ENCODE measurements at regions not wholly inside any gene's neighbourhood (a gene's known extent, or its start where the extent isn't known, plus 50 kb on each side); places are given as distances from the start of the nearest gene placed in this dataset.

- H4K20me1 ChIP-seq (ENCODE audit: low read depth, low read length): 0 out of 2 replicates have a peak, but pooled peaks cover 2% of the 10 kb centered on the region
- no peak overlapping the region for H3K27ac ChIP-seq (ENCODE audit: low read depth, low read length)
- no peak overlapping the region for H3K4me3 ChIP-seq (ENCODE audit: insufficient read depth, low read length, poor library complexity, severe bottlenecking)
- H3K4me2 ChIP-seq (ENCODE audit: low read depth, low read length, poor library complexity, severe bottlenecking): no peak overlapping the region
- no peak overlapping the region for H3K9ac ChIP-seq (ENCODE audit: low read length)
- no peaks in the 10 kb centered on the region for H3K9me2 ChIP-seq (replicated peaks; ENCODE audit: insufficient read depth, low read length)
- no peak for TF ChIP-seq EZH2phosphoT487 (conservative IDR thresholded peaks at IDR 0.05; ENCODE audit: low read length)
- H3K9me3 ChIP-seq (ENCODE audit: insufficient read depth, low read length): no peaks in the 10 kb centered on the region
- no peaks in the 10 kb centered on the region for H3K79me2 ChIP-seq (ENCODE audit: insufficient read depth, low read length)
- no peak overlapping the region for H2AFZ ChIP-seq (ENCODE audit: low read depth, low read length, severe bottlenecking)
- H3K27me3 ChIP-seq (ENCODE audit: low read length): no peaks in the 10 kb centered on the region
- H3K36me3 ChIP-seq (ENCODE audit: low read length): no peaks in the 10 kb centered on the region
- no peaks in the 10 kb centered on the region for H3F3A ChIP-seq (ENCODE audit: insufficient read depth)
These were observed 472.1 kb upstream of the TNC start for GRCh38 chr9:115590011-115590410.

- no peaks in the 10 kb centered on the region for H3K9me3 ChIP-seq (ENCODE audit: insufficient read depth, low read length)
- no peaks in the 10 kb centered on the region for H3K9me2 ChIP-seq (replicated peaks; ENCODE audit: insufficient read depth, low read length)
- 0 out of 2 replicates have a peak, but pooled peaks cover 2% of the 10 kb centered on the region for H4K20me1 ChIP-seq (ENCODE audit: low read depth, low read length)
- H3F3A ChIP-seq (ENCODE audit: insufficient read depth): no peaks in the 10 kb centered on the region
- H3K36me3 ChIP-seq (ENCODE audit: low read length): no peaks in the 10 kb centered on the region
- TF ChIP-seq EZH2phosphoT487 (conservative IDR thresholded peaks at IDR 0.05; ENCODE audit: low read length): no peak
- peak; percentile 44 for TF ChIP-seq CTCF (IDR thresholded peaks at IDR 0.05; ENCODE audit: insufficient read depth, low read length, poor library complexity, severe bottlenecking)
- H2AFZ ChIP-seq (ENCODE audit: low read depth, low read length, severe bottlenecking): no peak overlapping the region
- no peak overlapping the region for H3K9ac ChIP-seq (ENCODE audit: low read length)
- H3K27me3 ChIP-seq (ENCODE audit: low read length): no peaks in the 10 kb centered on the region
- H3K4me3 ChIP-seq (ENCODE audit: insufficient read depth, low read length, poor library complexity, severe bottlenecking): no peak overlapping the region
- no peak overlapping the region for H3K27ac ChIP-seq (ENCODE audit: low read depth, low read length)
- no peak overlapping the region for H3K4me2 ChIP-seq (ENCODE audit: low read depth, low read length, poor library complexity, severe bottlenecking)
- H3K79me2 ChIP-seq (ENCODE audit: insufficient read depth, low read length): no peaks in the 10 kb centered on the region
These were observed 473.6 kb upstream of the TNC start for GRCh38 chr9:115591584-115591984.

GRCh38 chr9:115593587-115594091 is 475.7 kb upstream of the TNC start:
- Histone ChIP-seq H2AFZ (ENCODE audit: low read depth, low read length, severe bottlenecking) (no peak overlapping the region), H3K27ac (ENCODE audit: low read depth, low read length) (no peak overlapping the region), H3K9me2 (replicated peaks; ENCODE audit: insufficient read depth, low read length) (no peaks in the 10 kb centered on the region), H3K27me3 (ENCODE audit: low read length) (no peaks in the 10 kb centered on the region), H3K9ac (ENCODE audit: low read length) (no peak overlapping the region), H3K36me3 (ENCODE audit: low read length) (no peaks in the 10 kb centered on the region), H3K79me2 (ENCODE audit: insufficient read depth, low read length) (no peaks in the 10 kb centered on the region), H3K4me2 (ENCODE audit: low read depth, low read length, poor library complexity, severe bottlenecking) (no peak overlapping the region), H3K9me3 (ENCODE audit: insufficient read depth, low read length) (no peaks in the 10 kb centered on the region), H3K4me3 (ENCODE audit: insufficient read depth, low read length, poor library complexity, severe bottlenecking) (no peak overlapping the region), H4K20me1 (ENCODE audit: low read depth, low read length) (no peaks in the 10 kb centered on the region), H3F3A (ENCODE audit: insufficient read depth) (no peaks in the 10 kb centered on the region)
- TF ChIP-seq CTCF (IDR thresholded peaks at IDR 0.05; ENCODE audit: insufficient read depth, low read length, poor library complexity, severe bottlenecking) (peak; percentile 64), EZH2phosphoT487 (conservative IDR thresholded peaks at IDR 0.05; ENCODE audit: low read length) (no peak)

GRCh38 chr9:115594557-115594956 is 476.6 kb upstream of the TNC start:
- H3K9ac ChIP-seq (ENCODE audit: low read length): no peak overlapping the region
- H3K9me2 ChIP-seq (replicated peaks; ENCODE audit: insufficient read depth, low read length): no peaks in the 10 kb centered on the region
- H4K20me1 ChIP-seq (ENCODE audit: low read depth, low read length): no peaks in the 10 kb centered on the region
- no peak overlapping the region for H3K27ac ChIP-seq (ENCODE audit: low read depth, low read length)
- no peaks in the 10 kb centered on the region for H3K36me3 ChIP-seq (ENCODE audit: low read length)
- H2AFZ ChIP-seq (ENCODE audit: low read depth, low read length, severe bottlenecking): no peak overlapping the region
- H3K27me3 ChIP-seq (ENCODE audit: low read length): no peaks in the 10 kb centered on the region
- no peaks in the 10 kb centered on the region for H3K9me3 ChIP-seq (ENCODE audit: insufficient read depth, low read length)
- H3K4me3 ChIP-seq (ENCODE audit: insufficient read depth, low read length, poor library complexity, severe bottlenecking): no peak overlapping the region
- no peaks in the 10 kb centered on the region for H3K79me2 ChIP-seq (ENCODE audit: insufficient read depth, low read length)
- no peak for TF ChIP-seq EZH2phosphoT487 (conservative IDR thresholded peaks at IDR 0.05; ENCODE audit: low read length)
- TF ChIP-seq CTCF (IDR thresholded peaks at IDR 0.05; ENCODE audit: insufficient read depth, low read length, poor library complexity, severe bottlenecking): no peak
- H3F3A ChIP-seq (ENCODE audit: insufficient read depth): no peaks in the 10 kb centered on the region
- H3K4me2 ChIP-seq (ENCODE audit: low read depth, low read length, poor library complexity, severe bottlenecking): no peak overlapping the region
